Lower lobe of right lung (tissue), 2 donors: ENCODE measurements at regions not wholly inside any gene's neighbourhood (a gene's known extent, or its start where the extent isn't known, plus 50 kb on each side); places are given as distances from the start of the nearest gene placed in this dataset.

Source experiments
- ATAC-seq, 2 donors: fragments of 200-7000 bp; cut with Tn5 transposase; one replicate each; pipeline ENCODE4 v1.9.1; 2020 to 2022; ENCODE audit warnings: mild to moderate bottlenecking in 2 of 2, moderate library complexity in 2 of 2
- DNase-seq: peaks from one replicate; pipeline ENCODE4 v3.0.0-alpha.2; 2020
- H3K27ac ChIP-seq: fragments of 200-600 bp; one replicate; pipeline ENCODE4 v1.8.0; 2022
- H3K27me3 ChIP-seq: fragments of 200-600 bp; one replicate; pipeline ENCODE4 v1.8.0; 2022; ENCODE audit warnings: low read depth
- H3K36me3 ChIP-seq: fragments of 200-600 bp; one replicate; pipeline ENCODE4 v1.8.0; 2022; ENCODE audit warnings: mild to moderate bottlenecking
- H3K4me1 ChIP-seq: fragments of 200-600 bp; one replicate; pipeline ENCODE4 v1.8.0; 2022
- H3K4me3 ChIP-seq: fragments of 200-600 bp; one replicate; pipeline ENCODE4 v1.8.0; 2022; ENCODE audit warnings: mild to moderate bottlenecking
- H3K9me3 ChIP-seq: fragments of 200-600 bp; one replicate; pipeline ENCODE4 v1.8.0; 2022
- intact Hi-C: fragments of 100-400 bp; cut with DNase I; formaldehyde crosslinking; loops from one replicate; pipeline ENCODE4 v1.11.0; 2022
- TF ChIP-seq, protein P1 (sequence below): fragments of 200-600 bp; IDR thresholded peaks from one replicate; pipeline ENCODE4 v1.8.0; 2022; ENCODE audit warnings: antibody characterized with exemption, mild to moderate bottlenecking
- donor health status: DM: no; HTN: yes; CAD: no; lungs with severe emphysema.

DNA sequence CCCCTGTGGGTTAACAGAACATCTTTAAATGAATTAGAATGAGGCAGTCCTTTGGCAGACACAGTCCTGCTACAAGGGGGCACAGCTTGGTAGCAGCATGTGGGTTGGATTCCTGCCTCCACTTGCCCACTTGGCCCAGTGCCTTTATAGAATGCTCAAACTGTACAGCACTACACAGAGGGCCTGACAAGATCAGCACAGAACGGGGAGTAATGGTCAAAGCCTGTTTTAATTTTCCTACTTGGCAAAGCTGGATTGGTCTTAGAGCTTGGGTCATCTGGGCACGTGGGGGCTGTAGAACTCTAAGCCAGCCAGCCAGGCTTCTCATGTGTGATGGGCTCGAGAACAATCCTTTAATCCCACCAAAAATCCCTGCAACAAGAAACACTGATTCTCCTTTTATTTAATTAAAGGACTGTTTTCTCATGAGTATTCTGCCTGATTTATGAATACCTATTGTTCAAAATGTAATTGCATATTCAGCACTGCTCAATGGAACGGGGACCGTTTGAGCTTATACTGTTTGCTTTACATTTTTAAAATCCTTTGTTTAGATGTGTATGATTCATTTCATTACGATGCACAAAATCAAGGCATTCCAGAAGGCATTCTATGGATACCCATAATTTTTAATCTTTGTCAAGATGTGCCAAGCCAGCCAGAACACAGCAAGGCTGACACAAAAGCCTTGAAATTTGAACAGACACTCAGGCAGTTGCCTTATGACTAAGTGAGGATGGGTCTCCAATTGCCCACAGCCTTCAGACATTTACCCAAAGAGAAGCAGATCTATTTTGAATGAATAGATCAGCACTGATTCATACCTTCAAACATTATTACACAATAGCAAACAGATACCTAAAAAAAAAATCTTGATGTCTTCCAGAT is 249.3 kb upstream of the TGFBR2 start:
- Histone ChIP-seq H3K27ac (no peak overlapping the region), H3K4me3 (no peak overlapping the region), H3K36me3 (no peaks in the 10 kb centered on the region), H3K4me1 (peaks cover 23% of the 10 kb centered on the region), H3K27me3 (no peaks in the 10 kb centered on the region), H3K9me3 (no peaks in the 10 kb centered on the region)
- DNase-seq = no peak
- TF ChIP-seq, protein P1, sequence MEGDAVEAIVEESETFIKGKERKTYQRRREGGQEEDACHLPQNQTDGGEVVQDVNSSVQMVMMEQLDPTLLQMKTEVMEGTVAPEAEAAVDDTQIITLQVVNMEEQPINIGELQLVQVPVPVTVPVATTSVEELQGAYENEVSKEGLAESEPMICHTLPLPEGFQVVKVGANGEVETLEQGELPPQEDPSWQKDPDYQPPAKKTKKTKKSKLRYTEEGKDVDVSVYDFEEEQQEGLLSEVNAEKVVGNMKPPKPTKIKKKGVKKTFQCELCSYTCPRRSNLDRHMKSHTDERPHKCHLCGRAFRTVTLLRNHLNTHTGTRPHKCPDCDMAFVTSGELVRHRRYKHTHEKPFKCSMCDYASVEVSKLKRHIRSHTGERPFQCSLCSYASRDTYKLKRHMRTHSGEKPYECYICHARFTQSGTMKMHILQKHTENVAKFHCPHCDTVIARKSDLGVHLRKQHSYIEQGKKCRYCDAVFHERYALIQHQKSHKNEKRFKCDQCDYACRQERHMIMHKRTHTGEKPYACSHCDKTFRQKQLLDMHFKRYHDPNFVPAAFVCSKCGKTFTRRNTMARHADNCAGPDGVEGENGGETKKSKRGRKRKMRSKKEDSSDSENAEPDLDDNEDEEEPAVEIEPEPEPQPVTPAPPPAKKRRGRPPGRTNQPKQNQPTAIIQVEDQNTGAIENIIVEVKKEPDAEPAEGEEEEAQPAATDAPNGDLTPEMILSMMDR = no peak
- intact Hi-C loops = no loop called here
- ATAC-seq = no peak

DNA sequence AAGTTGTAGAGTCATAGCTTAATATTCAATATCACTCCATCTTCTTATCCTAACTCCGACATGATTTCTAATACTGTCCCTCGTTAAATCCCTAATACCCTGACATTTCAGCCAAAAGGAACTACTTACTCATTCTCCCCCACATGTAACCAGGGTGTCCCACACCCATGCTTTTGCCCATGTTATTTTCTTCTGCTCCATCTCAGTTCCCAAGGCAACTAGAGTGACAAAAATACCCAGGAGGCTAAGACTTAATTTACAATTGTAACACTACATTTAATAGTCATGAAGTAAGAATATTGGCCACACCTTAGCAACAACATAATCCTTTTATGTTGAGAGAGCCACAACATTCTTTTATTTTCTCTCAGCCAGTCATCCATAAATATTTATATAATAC is 248.5 kb upstream of the TGFBR2 start:
- intact Hi-C loops = no loop called here

DNA sequence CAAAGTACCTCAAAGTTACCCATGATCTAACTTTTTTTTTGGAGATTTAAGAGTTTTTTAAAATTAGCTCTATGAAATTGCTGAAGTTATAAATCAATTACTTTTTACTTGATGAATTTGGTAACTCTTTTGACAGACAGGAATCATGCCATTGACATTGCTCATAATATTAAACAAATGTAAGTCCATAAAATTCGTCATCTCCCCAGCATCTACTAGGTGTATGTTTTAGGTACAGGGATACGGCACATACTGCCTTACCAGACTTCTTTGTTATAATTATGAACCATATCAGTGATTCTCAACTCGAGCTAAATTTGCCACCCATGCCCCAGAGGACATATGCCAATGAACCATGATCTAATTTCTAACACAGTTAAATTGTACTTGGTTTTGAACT is 247.5 kb upstream of the TGFBR2 start:
- intact Hi-C loops = no loop called here
- peaks cover 19% of the 10 kb centered on the region for H3K4me1 ChIP-seq
- no peaks in the 10 kb centered on the region for H3K36me3 ChIP-seq
- ATAC-seq = no peak
- no peak overlapping the region for H3K27ac ChIP-seq
- DNase-seq = no peak
- H3K4me3 ChIP-seq = no peak overlapping the region
- TF ChIP-seq, protein P1 = no peak
- no peaks in the 10 kb centered on the region for H3K9me3 ChIP-seq
- H3K27me3 ChIP-seq = no peaks in the 10 kb centered on the region

More for the DNA sequence above, 248.5 kb upstream of the TGFBR2 start:
- H3K9me3 ChIP-seq = no peaks in the 10 kb centered on the region
- DNase-seq (no peak), ATAC-seq (no peak)
- H3K27me3 ChIP-seq = no peaks in the 10 kb centered on the region
- no peak overlapping the region for H3K27ac ChIP-seq
- H3K4me1 ChIP-seq = peaks cover 23% of the 10 kb centered on the region
- no peaks in the 10 kb centered on the region for H3K36me3 ChIP-seq
- TF ChIP-seq, protein P1 = no peak
- no peak overlapping the region for H3K4me3 ChIP-seq

DNA sequence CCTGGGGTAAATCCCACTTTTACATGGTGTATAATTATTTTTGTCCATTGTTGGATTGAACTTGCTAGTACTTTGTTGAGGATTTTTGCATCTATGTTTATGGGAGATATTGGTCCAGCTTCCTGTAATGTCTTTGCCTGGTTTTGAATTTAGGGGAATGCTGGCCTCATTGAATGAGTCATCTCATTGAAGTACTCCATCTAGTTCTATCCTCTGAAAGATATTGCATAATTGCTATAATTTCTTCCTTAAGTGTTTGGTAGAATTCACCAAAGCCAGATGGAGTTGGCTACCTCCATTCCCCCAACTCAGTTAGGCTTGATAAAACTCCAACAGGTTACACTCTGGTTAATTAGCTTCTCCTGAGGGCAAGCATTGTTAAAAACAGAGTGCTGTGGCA is 237.4 kb upstream of the TGFBR2 start:
- no peaks in the 10 kb centered on the region for H3K27me3 ChIP-seq
- H3K4me3 ChIP-seq = no peak overlapping the region
- peak in 1 of 2 donors; percentile 48 for ATAC-seq
- H3K4me1 ChIP-seq = peaks cover 23% of the 10 kb centered on the region
- DNase-seq = no peak
- H3K9me3 ChIP-seq = no peaks in the 10 kb centered on the region
- intact Hi-C loops = no loop called here
- TF ChIP-seq, protein P1 = no peak
- H3K36me3 ChIP-seq = no peaks in the 10 kb centered on the region
- no peak overlapping the region for H3K27ac ChIP-seq

DNA sequence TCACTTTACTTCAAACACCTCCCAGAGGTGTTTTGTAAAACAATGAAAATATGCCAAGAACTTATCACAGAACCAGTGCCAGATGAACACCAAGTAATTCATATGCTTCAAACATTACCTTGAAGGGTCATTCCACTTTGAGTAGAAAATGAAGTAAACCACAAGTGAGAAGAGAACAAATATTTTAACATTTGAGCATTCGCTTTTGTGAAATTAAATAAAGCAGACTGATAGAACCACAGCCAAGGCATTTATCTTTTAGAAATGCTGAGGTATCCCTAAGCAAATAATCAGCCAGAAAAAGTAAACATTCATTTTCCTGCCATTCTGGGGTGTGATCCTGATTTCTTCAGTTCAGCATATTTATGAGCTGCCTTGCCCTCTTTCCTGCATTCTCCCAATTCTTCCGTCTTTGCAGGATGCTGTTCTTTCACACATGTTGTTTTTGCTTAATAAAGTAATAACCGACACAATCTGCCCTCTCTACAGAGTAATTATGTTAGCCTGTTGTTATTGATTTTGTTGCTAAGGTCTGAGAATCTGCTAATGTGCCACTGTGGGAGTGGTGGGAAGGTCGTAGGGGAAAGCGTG is 235.6 kb upstream of the TGFBR2 start:
- no peaks in the 10 kb centered on the region for H3K27me3 ChIP-seq
- no peaks in the 10 kb centered on the region for H3K36me3 ChIP-seq
- TF ChIP-seq, protein P1 = no peak
- H3K4me3 ChIP-seq = no peak overlapping the region
- intact Hi-C loops = no loop called here
- peak; percentile 80 to 90 for ATAC-seq
- no peak for DNase-seq
- peaks cover 23% of the 10 kb centered on the region for H3K4me1 ChIP-seq
- H3K27ac ChIP-seq = peak overlapping the region; percentile 38
- H3K9me3 ChIP-seq = no peaks in the 10 kb centered on the region
